GM08714 (cell line): ENCODE measurements at regions not wholly inside any gene's neighbourhood (a gene's known extent, or its start where the extent isn't known, plus 50 kb on each side); places are given as distances from the start of the nearest gene placed in this dataset.

Source experiments
- H3K4me3 ChIP-seq: fragments of 200-500 bp; sonication (Bioruptor generic); 2 replicates; pipeline ENCODE4 v1.5.1; 2014; ENCODE audit warnings: mild to moderate bottlenecking, low read length, inconsistent platforms
- ZNF274 ChIP-seq: IDR thresholded peaks from 2 replicates; pipeline ENCODE4 v1.6.1; 2012; ENCODE audit warnings: mild to moderate bottlenecking, low read depth, low read length

DNA sequence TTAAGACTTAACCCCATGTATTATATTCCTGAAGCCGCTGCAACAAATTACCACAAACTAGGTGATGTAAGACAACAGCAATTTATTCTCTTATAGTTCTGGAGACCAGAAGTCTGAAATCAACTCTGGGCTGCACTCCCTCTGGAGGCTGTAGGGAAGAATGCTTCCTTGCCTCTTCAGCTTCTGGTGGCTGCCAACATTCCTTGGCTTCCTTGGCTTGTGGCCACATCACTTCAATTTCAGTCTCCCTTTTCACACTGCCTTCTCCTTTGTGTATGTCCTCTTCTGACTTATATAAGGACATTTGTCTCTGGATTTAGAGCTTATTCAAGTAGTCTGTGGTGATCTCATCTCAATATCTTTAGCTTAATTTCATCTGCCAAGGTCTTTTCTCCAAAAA, 141.6 kb downstream of the DHX35 start:
- no peak for TF ChIP-seq ZNF274
- no peak overlapping the region for H3K4me3 ChIP-seq

DNA sequence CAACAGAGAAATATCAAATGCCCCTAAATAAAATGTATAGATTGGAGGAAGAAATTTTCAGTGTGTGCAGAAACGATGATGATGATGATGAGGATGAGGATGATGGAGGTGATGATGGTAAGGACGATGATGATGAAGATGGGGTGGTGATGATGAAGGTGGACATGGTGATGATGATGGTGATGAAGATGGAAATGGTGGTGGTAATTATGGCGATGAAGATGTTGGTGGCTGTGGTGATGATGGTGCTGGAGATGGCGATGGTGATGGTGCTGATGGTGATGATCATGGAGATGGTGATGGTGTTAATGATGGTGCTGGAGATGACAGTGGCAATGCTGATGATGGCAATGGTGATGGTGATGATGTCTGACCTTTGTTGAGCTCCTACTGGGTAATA, 141.2 kb downstream of the DHX35 start:
- no peak for TF ChIP-seq ZNF274

DNA sequence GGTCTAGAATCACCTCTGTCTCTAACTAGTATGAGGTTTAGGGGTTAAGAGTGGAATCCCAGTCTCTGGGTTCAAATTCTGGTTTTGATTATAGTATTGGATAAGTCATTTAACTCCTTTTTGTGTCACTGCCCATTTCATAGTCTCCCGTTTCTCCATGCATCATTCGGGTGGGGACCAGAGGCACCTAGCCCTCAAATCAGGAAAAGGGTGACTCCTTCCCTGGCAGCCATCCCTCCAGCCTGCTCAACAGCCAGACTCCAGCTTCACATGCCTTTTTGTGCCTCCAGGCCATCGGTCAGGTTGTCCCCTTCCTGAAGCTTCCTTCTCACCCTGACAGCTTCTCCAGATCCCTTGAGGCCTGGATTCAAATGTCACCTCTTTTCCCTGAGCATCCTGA, 139.8 kb downstream of the DHX35 start:
- TF ChIP-seq ZNF274, result no peak
- H3K4me3 ChIP-seq, result no peak overlapping the region

More for the DNA sequence above, 141.2 kb downstream of the DHX35 start:
- H3K4me3 ChIP-seq, result no peak overlapping the region

DNA sequence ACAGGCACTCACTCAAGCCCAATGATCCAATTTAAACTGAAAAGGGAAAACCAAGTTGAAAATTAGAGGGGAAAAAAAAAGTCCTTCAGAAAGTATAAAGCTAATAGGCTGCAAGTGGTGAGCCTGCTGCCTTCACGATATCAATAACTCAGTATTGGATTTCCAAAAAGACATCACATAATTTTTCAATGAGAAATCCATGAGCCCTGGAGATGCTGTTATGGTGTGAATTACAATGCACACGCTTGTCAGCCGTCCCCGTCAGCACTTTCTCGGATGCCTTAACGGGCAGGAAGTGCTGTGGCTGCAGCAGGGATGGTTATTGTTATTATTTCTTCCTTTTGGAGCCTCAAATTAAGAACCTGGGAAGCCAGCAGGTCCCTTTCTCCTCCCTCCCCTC, 138.5 kb downstream of the DHX35 start:
- H3K4me3 ChIP-seq, result no peak overlapping the region
- no peak for TF ChIP-seq ZNF274

DNA sequence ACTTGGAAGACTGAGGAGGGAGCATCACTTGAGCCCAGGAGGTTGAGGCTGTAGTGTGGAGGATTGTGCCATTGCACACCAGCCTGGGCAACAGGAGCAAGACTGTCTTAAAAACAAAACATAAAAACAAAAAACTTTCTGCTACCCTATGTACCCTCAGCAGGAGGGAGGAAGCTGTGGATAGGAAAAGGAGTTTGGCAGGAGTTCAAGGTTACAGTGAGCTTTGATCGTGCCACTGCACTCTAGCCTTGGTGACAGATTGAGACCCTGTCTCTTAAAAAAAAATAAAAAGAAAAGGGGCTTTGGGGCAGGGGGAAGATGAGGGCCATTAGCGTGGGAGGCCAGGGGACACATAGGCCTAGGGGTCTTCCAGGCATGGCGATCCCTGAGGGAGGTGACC, 135.7 kb downstream of the DHX35 start:
- no peak for TF ChIP-seq ZNF274
- no peak overlapping the region for H3K4me3 ChIP-seq

DNA sequence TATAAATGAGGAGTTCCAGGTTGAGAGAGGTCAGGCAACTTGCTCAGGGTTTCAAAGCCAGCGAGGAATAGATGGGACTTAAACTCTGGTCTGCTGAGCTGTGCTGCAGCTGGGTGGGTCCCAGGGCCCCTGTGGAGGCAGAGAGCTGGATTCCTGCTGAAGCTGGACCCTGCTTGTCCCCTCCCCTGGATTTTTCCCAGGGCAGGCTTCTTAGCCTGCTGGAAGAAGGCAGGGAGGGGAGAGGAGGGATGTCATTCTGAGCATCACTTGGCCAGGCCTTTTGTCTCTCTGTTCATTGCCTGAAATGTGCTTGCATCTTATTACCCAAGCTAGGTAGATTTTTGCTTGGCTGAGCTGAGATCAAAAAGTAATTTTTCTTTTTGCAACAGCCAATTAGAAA, 133.7 kb downstream of the DHX35 start:
- no peak overlapping the region for H3K4me3 ChIP-seq
- no peak for TF ChIP-seq ZNF274

DNA sequence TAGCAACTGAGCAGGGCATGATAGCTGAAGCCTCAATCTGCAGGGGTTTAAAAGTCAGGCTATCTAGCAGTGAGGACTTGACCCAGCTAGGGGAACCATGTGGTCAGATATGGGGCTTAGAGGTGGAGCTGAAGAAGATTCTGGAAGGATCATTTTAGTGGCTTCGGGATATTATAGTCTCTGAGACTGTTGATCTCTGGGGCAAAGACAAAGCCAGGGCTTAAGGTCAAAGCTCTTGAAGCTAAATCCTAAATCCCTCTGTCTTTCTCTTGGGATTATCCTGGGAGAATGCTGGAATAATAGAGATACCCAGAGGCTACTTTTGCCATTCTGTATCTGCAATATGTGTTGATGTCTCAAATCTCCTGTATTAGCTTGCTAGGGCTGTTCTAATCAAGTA, 132.2 kb downstream of the DHX35 start:
- TF ChIP-seq ZNF274, result no peak
- no peak overlapping the region for H3K4me3 ChIP-seq

DNA sequence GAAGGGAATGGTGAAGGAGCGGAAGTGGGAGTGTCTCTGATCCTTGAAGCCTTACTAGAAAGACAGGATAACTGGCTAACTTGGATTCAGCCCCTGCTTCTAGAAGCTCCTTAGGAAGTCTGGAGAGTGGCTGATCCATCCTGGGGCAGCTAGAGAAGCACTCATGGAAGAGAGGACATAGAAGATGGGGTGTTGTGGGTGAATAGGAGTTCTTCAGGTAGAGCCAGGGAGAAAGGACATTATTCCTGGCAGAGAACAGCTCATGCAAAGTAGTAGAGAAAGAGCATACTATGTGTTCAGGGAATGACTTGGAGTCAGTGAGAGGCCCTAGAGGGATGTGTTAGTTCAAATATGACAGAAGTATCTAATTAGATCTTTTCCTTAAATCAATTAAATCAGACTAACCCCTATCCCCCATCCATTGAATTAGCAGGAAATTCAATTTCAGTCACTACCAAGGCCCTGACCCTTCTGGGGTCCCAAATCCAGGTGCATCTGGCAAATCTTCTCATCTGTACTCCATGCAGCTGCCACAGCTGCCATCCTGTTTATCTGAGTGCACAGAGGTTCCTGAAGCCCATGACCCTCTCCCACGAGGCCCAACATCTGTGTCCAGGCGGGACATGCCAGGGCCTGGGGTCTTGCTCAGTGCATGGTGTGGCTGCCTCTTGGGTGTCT, 130.7 kb downstream of the DHX35 start:
- no peak overlapping the region for H3K4me3 ChIP-seq
- no peak for TF ChIP-seq ZNF274

DNA sequence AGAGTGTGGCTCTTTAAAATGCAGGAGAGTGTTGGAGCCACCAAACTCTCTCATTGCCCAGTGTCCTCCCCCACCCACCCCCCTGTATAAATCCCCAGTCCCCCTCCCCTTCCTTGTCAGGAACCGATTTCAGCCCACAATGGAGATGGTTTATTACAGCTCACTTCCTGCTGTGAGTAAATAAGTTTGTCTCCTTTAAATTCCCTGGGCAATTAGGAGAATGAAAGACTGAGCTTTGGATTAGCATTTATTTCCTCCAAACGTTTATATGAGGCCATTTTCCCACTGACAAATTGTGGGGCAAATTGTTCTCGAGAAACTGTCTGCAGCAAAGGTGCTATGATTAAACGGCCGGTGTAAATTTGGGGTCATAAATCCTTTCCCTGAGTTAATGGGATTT, 128.8 kb downstream of the DHX35 start:
- TF ChIP-seq ZNF274, result no peak
- H3K4me3 ChIP-seq, result no peak overlapping the region

DNA sequence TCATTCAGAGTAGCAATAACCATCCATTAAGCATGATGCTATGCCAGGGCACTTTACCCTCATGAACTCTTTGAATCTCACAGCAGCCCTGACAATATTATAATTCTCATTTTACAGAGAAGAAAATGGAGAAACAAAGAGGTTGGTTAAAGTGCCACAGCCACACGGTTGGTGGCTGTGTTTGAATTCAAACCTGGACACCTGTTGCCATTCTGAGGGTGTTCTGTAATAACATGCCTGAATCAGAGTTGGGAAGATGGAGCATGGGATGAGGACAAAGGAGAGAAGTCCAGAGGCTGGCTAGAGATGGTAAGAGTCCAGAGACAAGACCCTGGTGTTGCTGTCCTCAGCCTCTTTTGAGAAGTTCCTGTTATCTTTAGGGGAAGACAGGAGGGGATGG, 127.7 kb downstream of the DHX35 start:
- no peak for TF ChIP-seq ZNF274
- H3K4me3 ChIP-seq, result no peak overlapping the region
